HUDEP-2 (cell line): ENCODE measurements at regions not wholly inside any gene's neighbourhood (a gene's known extent, or its start where the extent isn't known, plus 50 kb on each side); places are given as distances from the start of the nearest gene placed in this dataset.

Experiments used
- DNase-seq, 76 experiments: peaks; one replicate each; lab custom pipeline; 2025; ENCODE audit not compliant: unreplicated experiment in 76 of 76; lab: John Stamatoyannopoulos, UW

DNA sequence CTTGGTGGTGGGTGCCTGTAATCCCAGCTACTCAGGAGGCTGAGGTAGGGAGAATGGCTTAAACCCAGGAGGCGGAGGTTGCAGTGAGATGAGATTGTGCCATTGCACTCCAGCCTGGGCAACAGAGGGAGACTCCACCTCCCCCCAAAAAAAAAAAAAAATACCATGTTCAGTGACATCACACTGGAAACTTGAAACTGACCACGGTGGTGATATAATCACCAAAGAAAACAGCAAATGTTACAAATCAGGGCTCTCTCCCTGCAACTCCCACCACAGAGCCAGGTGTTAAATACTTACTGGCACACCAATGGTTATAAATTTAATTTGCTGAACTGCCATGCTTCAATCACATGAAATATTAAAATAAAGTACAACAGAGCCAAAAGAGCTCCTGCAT is 81.4 kb downstream of the ZNF608 start:
- no peak for DNase-seq

DNA sequence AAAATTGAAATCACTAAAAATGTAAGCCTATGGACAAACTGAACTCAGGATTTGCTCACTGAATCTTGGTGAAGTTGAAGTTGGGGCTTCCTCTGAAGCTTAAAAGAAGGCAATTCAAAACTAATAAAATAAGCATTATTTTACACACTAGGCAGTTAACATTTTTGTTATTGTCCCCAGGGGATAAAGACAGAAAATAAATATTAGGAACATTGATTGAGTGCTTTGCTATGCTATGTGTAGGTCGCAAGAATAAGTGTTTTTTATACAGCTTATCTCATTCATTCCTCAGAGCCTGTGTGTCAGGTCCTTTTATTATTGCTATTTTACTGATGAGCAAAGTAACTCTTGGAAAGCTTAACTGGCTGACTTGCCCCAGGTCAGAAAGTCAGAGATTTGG is 82.2 kb downstream of the ZNF608 start:
- DNase-seq = no peak

DNA sequence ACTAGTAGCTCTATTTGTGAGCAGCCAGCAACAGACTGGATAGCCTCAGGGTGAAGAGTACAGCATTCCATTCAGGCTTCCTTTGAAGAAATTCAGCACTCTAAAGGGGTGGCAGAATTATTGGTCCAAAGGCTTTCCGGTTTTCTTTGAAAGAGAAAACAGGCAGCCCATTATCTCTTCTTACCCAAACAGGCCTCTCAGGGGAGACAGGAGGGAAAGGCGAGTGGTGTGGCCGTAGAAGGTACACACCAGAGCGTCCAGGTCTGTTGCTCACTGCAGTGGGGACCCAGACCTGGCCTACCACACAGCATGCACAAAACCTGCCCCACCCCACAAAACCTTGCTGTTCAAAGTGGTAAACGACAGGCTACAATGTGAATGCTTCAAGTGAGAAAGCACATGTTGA is 83.3 kb downstream of the ZNF608 start:
- no peak for DNase-seq

DNA sequence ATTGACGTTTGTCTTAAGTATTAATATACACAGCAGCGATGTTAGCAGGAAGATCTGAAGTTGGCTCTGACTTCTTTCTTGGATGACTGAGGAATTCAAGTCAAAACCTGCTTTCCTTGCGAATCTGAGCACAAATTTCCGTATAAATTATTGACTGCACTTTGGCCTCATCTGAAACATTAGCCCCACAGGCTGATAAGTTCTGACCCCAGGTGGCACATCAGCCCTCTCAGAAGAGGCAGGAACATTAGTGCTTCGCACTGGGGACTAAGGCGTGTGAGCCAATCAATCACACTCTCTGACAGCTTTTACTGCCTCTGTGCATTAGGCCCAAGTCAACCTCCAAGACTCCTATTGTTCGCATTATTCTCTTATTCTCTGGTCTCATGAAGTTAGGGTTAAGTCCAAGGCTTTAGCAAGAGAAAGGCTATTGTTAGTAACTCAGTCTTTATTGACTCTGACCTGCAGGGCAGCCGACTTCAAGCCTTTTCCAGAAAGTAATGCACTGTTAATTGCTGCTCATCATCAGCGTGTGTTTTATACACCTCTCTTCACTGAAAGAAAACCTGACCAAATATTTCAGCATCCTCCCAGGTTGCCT is 84.2 kb downstream of the ZNF608 start:
- no peak for DNase-seq

DNA sequence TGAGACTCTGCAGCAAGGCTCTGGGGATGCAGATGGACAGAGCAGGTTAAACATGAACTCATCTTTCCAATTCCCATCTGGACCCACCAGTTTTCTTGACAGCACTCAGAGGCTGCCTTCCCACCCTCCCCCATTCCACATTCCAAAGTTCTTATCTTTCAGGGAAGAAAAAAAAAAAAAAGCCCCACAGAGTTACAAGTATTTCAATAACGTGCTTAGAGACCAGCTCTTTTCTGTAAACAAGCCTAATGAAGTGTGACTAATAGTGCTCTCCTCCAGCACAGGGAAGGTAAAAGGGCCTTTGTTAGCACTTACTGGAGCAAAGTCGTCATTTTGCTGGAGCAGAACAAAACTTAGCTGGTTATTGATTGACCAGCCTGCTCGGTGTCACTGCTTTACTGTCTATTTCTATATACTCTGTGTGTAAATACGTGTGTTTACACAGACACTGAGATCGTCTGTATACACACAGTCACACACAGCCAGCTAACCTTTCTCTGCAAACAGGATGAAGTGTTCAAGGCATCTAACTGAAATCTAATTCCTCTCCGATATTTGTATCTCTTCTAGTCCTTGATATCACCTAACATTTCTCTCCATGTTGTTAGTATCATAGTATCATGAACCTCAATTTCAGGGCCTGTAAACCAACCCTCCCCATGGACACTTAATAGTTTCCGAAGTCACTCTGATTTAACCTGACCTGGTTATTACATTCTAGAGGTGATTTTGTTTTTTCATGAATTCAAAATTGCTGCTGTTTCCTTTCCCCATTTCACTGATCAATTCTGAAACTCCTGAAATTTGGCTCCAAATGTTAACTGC is 84.9 kb downstream of the ZNF608 start:
- DNase-seq = no peak

DNA sequence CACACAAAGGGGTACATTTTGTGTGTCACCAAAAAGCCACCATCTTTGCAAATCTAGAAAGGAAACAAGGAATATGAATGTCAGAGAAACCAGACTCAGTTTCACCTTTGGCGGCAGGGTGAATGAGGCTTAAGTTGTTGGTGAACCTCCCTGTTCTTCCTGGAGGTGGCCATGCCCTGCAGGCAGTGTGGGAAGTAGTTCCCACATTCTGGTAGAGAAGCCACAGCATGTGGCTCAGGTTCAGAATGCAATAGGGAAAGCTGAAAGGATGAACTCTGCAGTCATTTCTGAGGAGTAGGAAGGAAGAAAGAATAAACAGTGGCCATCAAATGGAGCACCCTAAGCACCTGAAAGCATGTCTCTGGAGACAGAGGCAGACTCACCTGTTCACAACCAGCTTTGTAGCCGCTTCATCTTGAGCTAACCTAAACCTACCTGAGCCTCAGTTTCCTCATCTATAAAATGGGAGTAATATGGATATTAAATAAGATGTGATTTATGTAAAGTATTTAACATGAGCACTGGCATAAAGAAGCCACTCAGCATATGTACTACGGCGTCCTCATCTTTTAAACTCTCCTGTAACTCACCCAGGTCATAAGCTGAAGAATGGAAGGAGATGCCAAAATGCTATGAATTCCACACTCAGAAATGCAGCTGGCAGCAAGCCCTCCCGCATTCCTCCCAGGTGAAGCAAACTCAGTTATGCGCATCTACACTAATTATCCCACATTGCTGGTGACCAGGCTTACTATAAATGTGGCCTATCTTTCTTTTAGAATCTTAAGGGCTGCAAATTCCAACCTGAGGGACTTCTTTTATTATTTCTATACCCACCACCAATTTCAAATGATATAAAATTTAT is 86.0 kb downstream of the ZNF608 start:
- no peak for DNase-seq

DNA sequence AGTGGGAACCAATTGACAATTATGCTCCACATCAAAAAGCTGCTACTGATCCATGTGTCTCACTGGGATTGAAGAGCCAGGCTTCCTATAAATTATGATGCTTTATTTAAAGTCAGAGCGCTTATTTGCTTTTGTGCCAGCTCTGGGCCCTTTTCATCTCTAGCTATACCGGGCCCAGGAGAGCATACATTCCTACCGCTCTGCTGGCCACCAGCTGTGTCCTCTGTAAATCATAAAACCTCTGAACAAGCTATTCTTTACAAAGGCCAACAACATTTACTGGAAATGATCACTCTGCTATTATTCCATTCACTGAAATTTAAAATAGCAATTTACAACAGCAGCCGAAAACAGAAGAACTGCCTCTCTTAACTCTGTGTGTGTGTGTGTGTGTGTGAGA is 86.6 kb downstream of the ZNF608 start:
- no peak for DNase-seq

DNA sequence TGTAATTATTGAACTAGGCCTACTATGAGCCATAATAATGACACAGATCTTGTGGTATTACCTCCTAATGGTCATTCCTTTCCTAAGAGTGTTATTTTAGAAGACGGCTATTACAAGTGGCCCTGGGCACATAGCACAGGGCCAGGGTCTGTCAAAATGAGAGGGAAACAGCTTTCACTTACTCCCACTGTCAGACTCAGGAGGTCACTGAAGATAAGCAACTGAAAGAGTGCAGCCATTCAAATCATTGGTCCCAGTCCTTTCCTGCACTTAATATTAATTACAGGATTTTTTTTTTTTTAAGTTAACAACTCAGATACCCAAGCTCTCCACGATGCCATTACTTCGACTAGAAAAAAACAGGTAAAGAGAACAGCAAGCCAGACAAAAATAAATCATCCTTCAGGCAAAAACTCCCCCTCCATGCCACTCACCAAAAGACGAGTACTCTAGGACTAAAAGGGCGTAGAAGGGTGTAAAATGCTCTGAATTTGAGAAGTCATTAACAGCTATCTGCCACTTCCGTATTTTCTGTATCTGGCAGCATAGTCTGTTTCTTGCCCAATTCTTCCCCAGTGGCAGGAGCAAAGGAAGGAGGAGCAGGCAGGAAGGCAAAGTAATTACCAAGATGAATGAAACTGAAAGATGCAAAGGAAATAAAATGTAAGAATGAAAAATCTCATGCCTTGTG is 87.4 kb downstream of the ZNF608 start:
- peak in 13 of 76 experiments; percentile 4 to 32 (median 8) for DNase-seq

DNA sequence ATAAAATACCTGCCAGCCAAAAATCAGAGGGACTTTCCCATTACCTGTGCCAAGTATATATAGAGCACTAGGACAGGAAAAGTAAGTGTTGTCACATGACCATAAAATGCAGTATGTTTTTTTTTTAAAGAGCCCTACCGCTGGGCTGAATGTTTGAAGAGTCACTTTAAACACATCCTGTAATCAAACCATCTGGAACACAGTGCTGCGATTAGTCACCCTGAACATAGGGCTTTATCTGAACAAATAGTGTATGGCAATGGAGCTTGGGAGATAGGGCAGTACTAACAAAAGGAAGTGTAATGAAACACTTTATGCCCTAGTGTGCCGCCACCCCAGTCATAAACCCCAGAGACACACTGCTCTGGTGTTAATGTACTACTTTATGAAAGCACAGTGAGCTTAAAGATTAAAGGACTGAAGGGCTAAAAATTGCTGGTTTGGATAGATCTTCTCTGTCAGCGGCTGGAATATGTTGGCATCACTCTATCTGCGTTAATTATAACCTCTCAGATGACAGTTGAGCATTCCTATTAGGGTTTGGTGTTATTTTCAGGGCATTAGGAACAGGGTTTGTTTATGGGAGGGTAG is 90.4 kb downstream of the ZNF608 start:
- peak in 59 of 76 experiments; percentile 3 to 84 (median 50) for DNase-seq

DNA sequence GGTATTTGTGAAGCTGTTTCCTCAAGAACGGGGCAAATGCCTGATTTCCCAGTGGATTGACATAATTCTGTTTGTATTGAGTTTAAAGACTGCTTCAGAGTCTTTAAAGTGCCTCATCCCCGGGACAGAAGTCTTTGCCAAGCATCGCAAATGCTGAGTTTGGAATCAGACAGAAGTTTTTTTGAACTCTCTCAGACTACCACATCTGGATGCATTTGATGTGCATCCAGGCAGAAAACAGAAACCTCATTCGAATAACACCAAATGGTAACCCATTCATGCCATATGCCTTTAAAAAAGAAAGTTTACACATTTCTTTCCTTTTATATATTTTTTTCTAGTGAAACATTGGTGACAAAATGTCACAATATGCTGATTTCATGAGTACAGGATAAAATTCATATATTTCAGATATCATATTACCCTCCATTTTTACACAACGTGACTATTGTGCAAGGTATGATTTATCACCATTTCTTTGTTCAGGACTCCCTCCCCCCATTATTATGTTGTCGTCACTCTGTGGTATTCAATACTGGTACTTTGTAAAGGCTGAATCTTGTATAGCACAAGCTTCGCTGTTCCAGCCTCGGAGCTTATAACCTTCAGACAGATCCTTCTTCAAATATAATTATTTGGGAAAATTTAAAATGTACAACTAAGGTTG is 91.1 kb downstream of the ZNF608 start:
- DNase-seq = no peak

DNA sequence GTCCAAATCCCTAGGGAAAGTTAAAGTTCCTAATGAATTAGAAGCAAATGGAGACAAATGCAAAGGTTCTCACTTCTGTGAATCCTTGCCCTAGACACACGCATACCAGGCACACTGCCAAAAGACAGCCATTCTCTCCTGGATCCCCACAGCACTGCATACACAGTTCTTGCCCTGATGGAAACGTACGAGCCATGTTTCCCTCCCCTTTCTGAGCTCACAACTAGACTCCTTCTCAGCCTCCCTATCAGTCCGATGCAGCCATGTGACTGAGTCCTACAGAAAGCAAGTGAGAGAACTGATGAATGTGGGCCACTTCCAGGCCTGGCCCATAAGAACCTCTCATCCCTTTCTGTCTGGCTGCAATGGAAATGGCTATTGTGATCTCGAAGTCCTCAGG is 92.0 kb downstream of the ZNF608 start:
- peak in 7 of 76 experiments; percentile 4 to 14 (median 11) for DNase-seq

DNA sequence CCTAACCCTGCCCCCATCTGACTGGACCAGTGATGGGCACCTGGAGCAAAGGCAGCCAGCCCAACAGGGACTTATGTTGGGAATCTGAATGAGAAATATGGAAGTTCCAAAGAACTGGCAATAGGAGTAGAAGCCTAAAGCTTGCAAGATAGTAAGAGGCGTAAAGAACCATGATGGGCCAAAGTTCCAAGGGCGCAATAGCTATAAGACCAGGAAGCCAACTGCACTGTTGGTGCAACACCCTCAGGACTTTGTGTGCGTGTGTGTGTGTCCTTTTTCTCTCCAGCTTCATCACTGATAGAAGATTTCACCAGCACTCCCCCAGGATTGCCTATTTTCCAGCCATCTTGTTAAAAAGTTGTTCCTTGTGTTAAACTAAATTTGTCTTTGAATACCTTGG is 92.8 kb downstream of the ZNF608 start:
- DNase-seq = no peak

DNA sequence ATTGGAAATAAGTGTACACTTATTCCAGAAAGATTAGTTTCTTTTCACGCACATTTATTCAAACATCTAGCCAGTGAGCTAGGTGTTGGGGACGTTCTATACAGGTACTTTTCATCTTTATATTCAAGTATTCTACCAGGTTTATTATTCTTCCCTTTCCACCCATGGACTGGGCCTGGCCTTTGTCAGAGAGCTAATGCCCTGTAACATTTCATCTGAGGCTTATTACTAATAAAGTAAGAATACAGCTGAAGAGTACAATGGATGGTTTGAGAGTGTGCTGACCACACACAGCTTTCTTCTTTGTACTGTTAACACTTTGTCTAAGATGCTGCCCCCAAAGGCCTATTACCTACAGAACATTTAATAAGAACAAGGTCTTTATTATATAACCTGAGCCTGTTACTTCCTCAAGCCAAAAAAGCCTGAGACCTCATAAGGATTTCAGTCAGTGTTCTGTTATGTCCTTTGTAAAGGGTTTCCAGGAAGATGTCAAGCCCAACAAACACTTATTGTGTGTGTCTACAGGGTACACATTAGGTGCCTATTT is 93.5 kb downstream of the ZNF608 start:
- no peak for DNase-seq

DNA sequence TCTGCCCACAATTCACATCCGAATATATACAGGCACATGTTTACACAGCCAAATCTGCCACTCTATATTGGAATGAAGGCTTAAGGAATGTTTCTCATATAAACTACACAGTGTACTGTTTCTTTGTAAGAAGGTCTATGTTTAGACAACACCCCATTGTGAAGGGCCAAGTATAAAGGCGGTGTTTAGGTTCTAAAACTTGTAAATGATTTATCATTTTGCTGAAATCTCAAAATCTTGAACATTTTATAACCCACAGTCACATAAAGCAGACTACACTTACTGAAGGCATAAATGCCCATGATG is 94.0 kb downstream of the ZNF608 start:
- no peak for DNase-seq

DNA sequence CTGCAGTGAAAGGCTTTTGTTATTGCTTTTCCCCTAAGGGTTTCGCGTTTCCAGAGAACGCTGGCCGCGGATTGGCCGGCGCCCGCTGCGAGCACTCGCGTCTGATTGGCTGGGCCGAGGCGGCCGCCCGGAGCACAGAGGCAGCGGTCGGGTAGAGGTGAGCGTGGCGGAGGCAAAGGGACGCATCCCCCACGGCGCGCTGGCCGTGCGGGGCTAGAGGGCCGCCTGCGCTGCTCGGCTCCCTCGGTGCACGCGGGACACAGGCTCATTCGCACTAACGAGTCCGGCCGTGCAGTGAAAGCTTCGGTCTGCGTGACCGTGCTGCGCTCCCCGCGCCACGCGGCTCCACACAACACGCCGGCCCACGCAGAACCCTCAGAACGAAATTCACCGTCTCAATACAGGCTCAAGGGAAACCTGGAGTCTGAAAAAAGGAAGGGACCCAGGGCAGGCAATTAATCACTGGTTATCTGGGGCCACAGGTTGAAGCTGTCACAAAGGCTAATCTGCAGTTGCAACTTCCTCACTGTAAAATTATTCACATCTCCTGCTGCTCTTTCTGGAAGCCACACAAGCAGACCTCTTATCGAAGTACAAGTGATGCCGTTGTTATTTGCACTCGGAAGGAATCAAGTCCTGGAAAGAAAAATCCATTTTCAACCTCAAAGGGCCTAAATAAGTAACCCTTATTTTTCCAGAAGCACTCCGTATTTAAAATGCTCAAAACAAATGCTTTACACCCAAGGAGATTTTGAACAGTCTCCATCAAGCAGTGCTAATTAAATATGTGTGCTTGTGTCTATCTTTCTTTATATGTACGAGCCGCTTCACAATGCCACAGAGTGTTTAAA is 94.6 kb downstream of the ZNF608 start:
- peak in 62 of 76 experiments; percentile 8 to 70 (median 38) for DNase-seq

DNA sequence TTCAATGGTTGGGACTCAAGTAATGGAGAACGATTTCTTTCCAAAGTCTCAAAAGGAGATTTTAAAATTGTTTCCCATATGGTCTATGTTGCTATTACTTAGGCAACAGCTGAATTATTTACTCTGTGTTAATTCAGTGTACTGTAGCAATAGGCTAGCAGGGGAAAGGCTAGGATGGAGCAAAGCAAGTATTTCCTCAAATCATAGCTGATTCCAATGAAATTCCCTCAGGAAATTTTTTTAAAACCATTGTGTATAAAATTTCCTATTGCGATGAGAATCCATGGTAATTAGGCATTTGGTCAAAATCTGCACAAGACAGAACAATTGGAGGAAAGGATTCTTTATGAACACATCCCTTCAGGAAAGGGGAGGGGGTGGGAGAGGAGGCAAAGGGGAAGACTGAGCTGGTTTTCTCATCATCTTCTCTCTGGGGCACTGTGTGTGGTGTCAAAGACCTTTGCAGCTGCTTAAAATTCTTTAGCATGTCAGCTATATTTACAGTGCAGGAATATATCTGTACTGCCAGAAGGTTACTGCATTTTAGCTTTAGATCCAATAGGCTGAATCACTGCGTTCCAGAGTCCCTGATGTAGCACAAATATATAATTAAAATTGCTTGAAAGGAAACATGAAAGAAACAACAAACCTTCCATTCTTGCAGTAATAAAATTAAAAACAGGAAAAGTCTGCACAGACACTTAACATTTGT is 95.3 kb downstream of the ZNF608 start:
- DNase-seq = no peak

DNA sequence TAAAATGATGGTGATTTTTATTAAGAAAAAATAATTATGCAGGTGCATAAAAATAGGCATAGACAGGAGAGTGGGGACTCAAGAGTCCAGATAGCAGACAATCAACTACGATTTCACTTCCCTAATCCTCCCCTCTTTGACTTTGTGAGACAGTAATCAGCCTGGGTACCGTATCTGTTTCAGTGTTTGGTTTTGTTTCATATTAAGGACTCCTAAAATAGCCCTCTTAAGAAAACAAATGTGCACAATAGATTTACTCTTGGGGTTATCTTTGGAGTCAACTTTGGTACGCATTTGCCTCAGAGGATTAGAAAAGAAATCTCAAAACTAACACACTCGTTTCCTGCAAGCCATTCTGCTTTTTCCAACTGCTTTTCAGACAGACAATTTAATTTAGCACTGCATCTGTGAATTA is 96.3 kb downstream of the ZNF608 start:
- DNase-seq = no peak

DNA sequence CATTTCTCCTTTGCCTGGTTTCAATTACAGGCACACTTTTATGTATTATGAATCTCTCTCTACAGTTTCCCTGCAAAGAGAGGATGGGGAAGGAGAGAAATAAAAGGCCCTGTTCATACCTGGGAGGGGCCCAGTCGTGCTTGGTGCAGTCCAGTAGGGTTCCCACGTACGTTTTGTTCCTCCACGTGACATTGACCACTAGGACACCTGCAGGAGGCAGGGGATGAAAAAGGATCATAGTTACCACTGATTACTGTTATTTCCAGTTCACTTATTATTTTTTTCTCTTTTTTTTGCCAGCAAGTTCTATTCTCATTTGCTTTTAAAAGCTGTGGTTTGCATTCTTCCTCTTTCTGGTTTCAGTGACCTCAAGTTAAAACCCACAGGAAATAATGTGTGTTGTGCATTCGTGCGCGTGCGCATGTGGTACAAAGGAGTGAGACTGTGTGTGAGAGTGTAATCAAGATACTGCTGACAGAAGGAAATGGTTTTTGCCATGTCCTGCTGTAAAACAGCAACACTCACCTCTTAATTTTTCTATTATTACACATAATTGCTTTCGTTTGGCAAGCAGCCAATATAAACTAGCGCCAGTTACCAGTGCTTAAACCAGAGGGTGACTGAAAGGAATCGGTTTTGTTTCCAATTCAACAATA is 96.8 kb downstream of the ZNF608 start:
- peak in 7 of 76 experiments; percentile 3 to 44 (median 6) for DNase-seq
